ENCODE measurements at regions not wholly inside any gene's neighbourhood (a gene's known extent, or its start where the extent isn't known, plus 50 kb on each side); places are given as distances from the start of the nearest gene placed in this dataset.

- no peak for DNase-seq
Measured at GRCh38 chr11:42526426-42526825, 785.4 kb upstream of the API5 start.

- DNase-seq, result no peak
Measured at GRCh38 chr11:42528471-42528870, 783.3 kb upstream of the API5 start.

GRCh38 chr11:42528911-42529310, 782.9 kb upstream of the API5 start:
- DNase-seq, result no peak

- no peak for DNase-seq
Measured at GRCh38 chr11:42536611-42537360, 775.0 kb upstream of the API5 start.

- DNase-seq, result no peak
Measured at GRCh38 chr11:42542336-42542735, 769.5 kb upstream of the API5 start.

- DNase-seq, result no peak
Measured at GRCh38 chr11:42543844-42544419, 767.9 kb upstream of the API5 start.

- DNase-seq, result no peak
Measured at GRCh38 chr11:42544726-42545125, 767.1 kb upstream of the API5 start.

- DNase-seq, result no peak
Measured at GRCh38 chr11:42545954-42546353, 765.8 kb upstream of the API5 start.

GRCh38 chr11:42552786-42553185, 759.0 kb upstream of the API5 start:
- no peak for DNase-seq

- DNase-seq, result no peak
Measured at GRCh38 chr11:42555190-42555589, 756.6 kb upstream of the API5 start.

- no peak for DNase-seq
Measured at GRCh38 chr11:42571131-42571877, 740.5 kb upstream of the API5 start.

GRCh38 chr11:42571878-42572610, 739.8 kb upstream of the API5 start:
- no peak for DNase-seq

GRCh38 chr11:42576318-42576717, 735.5 kb upstream of the API5 start:
- no peak for DNase-seq

- no peak for DNase-seq
Measured at GRCh38 chr11:42589286-42589685, 722.5 kb upstream of the API5 start.

- no peak for DNase-seq
Measured at GRCh38 chr11:42591841-42592240, 720.0 kb upstream of the API5 start.

GRCh38 chr11:42593441-42593840, 718.4 kb upstream of the API5 start:
- DNase-seq, result no peak

- DNase-seq, result no peak
Measured at GRCh38 chr11:42595876-42596275, 715.9 kb upstream of the API5 start.

- no peak for DNase-seq
Measured at GRCh38 chr11:42596576-42597145, 715.1 kb upstream of the API5 start.

- no peak for DNase-seq
Measured at GRCh38 chr11:42598341-42598740, 713.5 kb upstream of the API5 start.

GRCh38 chr11:42620796-42621195, 691.0 kb upstream of the API5 start:
- DNase-seq, result no peak

- no peak for DNase-seq
Measured at GRCh38 chr11:42625757-42626665, 685.8 kb upstream of the API5 start.
